ENCODE measurements at regions not wholly inside any gene's neighbourhood (a gene's known extent, or its start where the extent isn't known, plus 50 kb on each side); places are given as distances from the start of the nearest gene placed in this dataset.

- no peak for DNase-seq (ENCODE audit: low read depth)
Measured at GRCh38 chr20:6614836-6615235, 152.7 kb upstream of the BMP2 start.

- DNase-seq (ENCODE audit: low read depth): no peak
Measured at GRCh38 chr20:6613280-6613861, 154.1 kb upstream of the BMP2 start.

- DNase-seq (ENCODE audit: low read depth): no peak
Measured at GRCh38 chr20:6612606-6612923, 154.9 kb upstream of the BMP2 start.

GRCh38 chr20:6611911-6612605 lies 155.4 kb upstream of the BMP2 start:
- no peak for DNase-seq (ENCODE audit: low read depth)

- no peak for DNase-seq (ENCODE audit: low read depth)
Measured at GRCh38 chr20:6606651-6607050, 160.8 kb upstream of the BMP2 start.

GRCh38 chr20:6605055-6605935 lies 162.2 kb upstream of the BMP2 start:
- no peak for DNase-seq (ENCODE audit: low read depth)

- DNase-seq (ENCODE audit: low read depth): no peak
Measured at GRCh38 chr20:6604179-6604578, 163.3 kb upstream of the BMP2 start.

GRCh38 chr20:6599876-6600735 lies 167.4 kb upstream of the BMP2 start:
- no peak for DNase-seq (ENCODE audit: low read depth)

- no peak for DNase-seq (ENCODE audit: low read depth)
Measured at GRCh38 chr20:6595704-6596103, 171.8 kb upstream of the BMP2 start.

- peak; percentile 92 for DNase-seq (ENCODE audit: low read depth)
Measured at GRCh38 chr20:6590891-6591637, 176.4 kb upstream of the BMP2 start.

- peak; percentile 57 for DNase-seq (ENCODE audit: low read depth)
Measured at GRCh38 chr20:6588296-6588695, 179.2 kb upstream of the BMP2 start.

- DNase-seq (ENCODE audit: low read depth): no peak
Measured at GRCh38 chr20:6583134-6583738, 184.2 kb upstream of the BMP2 start.

GRCh38 chr20:6582449-6582848 lies 185.0 kb upstream of the BMP2 start:
- no peak for DNase-seq (ENCODE audit: low read depth)

- DNase-seq (ENCODE audit: low read depth): no peak
Measured at GRCh38 chr20:6580486-6580885, 187.0 kb upstream of the BMP2 start.

GRCh38 chr20:6579824-6580223 lies 187.7 kb upstream of the BMP2 start:
- no peak for DNase-seq (ENCODE audit: low read depth)

GRCh38 chr20:6579417-6579816 lies 188.1 kb upstream of the BMP2 start:
- no peak for DNase-seq (ENCODE audit: low read depth)

GRCh38 chr20:6577451-6577850 lies 190.0 kb upstream of the BMP2 start:
- no peak for DNase-seq (ENCODE audit: low read depth)

GRCh38 chr20:6576726-6577125 lies 190.8 kb upstream of the BMP2 start:
- DNase-seq (ENCODE audit: low read depth): no peak

GRCh38 chr20:6575912-6576401 lies 191.5 kb upstream of the BMP2 start:
- DNase-seq (ENCODE audit: low read depth): no peak

- peak; percentile 77 for DNase-seq (ENCODE audit: low read depth)
Measured at GRCh38 chr20:6566821-6567220, 200.7 kb upstream of the BMP2 start.

- DNase-seq (ENCODE audit: low read depth): peak; percentile 57
Measured at GRCh38 chr20:6562111-6562510, 205.4 kb upstream of the BMP2 start.
